Breast epithelium (tissue), 4 donors: ENCODE measurements at regions not wholly inside any gene's neighbourhood (a gene's known extent, or its start where the extent isn't known, plus 50 kb on each side); places are given as distances from the start of the nearest gene placed in this dataset.

ENCODE experiments used
- DNase-seq, 2 donors: peaks; one replicate each; pipeline ENCODE4 v3.0.0-alpha.2; 2019; ENCODE audit warnings: low spot score in 2 of 2
- H3K27ac ChIP-seq, 2 donors: fragments of 200-600 bp; sonication (generic) in 1 of 2; one replicate each; pipeline ENCODE4 v1.5.1; 2016 to 2019; ENCODE audit warnings: mild to moderate bottlenecking in 1 of 2
- H3K27me3 ChIP-seq, 2 donors: fragments of 200-600 bp; sonication (generic) in 1 of 2; one replicate each; pipeline versions ENCODE4 v1.5.1 to v1.6.0; 2017 to 2019; ENCODE audit warnings: control low read depth in 1 of 2, mild to moderate bottlenecking in 1 of 2
- H3K36me3 ChIP-seq: fragments of 200-600 bp; one replicate; pipeline ENCODE4 v1.5.1; 2019
- H3K4me1 ChIP-seq, 2 donors: fragments of 200-600 bp; sonication (generic); one replicate each; pipeline ENCODE4 v1.5.1; 2016 to 2019; ENCODE audit warnings: control low read depth in 1 of 2
- H3K4me3 ChIP-seq, 3 donors: fragments of 200-600 bp; sonication (generic); 1 replicate in 2 of 3; 2 replicates in 1 of 3; pipeline ENCODE4 v1.5.1; 2016 to 2019; ENCODE audit warnings: mild to moderate bottlenecking in 3 of 3, moderate library complexity in 2 of 3
- H3K9me3 ChIP-seq, 2 donors: fragments of 200-600 bp; sonication (generic) in 1 of 2; one replicate each; pipeline ENCODE4 v1.5.1; 2016 to 2019; ENCODE audit warnings: control low read depth in 1 of 2
- CTCF ChIP-seq, 3 donors: fragments of 450-650 bp; IDR thresholded peaks; one replicate each; pipeline ENCODE4 v1.5.1; 2016 to 2017; ENCODE audit warnings: antibody characterized with exemption in 3 of 3, mild to moderate bottlenecking in 3 of 3, moderate library complexity in 3 of 3
- POLR2A ChIP-seq: fragments of 450-650 bp; IDR thresholded peaks from one replicate; pipeline ENCODE4 v1.6.1; 2016; ENCODE audit warnings: antibody characterized with exemption, mild to moderate bottlenecking, moderate library complexity
- POLR2AphosphoS5 ChIP-seq, 3 donors: sonication (generic); formaldehyde crosslinking; IDR thresholded peaks; one replicate each; pipeline ENCODE4 v1.6.1; 2017; ENCODE audit warnings: antibody characterized with exemption in 3 of 3
- intact Hi-C: fragments of 100-400 bp; cut with DNase I; formaldehyde crosslinking; loops from one replicate; pipeline ENCODE4 v1.15.1; 2023; ENCODE audit warnings: low total_unique reads

GRCh38 chr18:73684647-73685046 is 463.0 kb downstream of the FBXO15 start:
- no peaks in the 10 kb centered on the region for H3K4me1 ChIP-seq
- intact Hi-C loops, result no loop called here
- DNase-seq, result no peak
- H3K9me3 ChIP-seq, result no peaks in the 10 kb centered on the region
- TF ChIP-seq CTCF (IDR thresholded peaks at IDR 0.05) (no peak), POLR2AphosphoS5 (IDR thresholded peaks at IDR 0.05) (no peak), POLR2A (no peak)
- no peaks in the 10 kb centered on the region for H3K36me3 ChIP-seq
- H3K4me3 ChIP-seq, result no peak overlapping the region
- H3K27me3 ChIP-seq, result peaks cover 0 to 6% of the 10 kb centered on the region in 2 donors
- no peak overlapping the region for H3K27ac ChIP-seq

GRCh38 chr18:73683409-73684238 is 464.0 kb downstream of the FBXO15 start:
- no peak overlapping the region for H3K27ac ChIP-seq

GRCh38 chr18:73681912-73682311 is 465.7 kb downstream of the FBXO15 start:
- intact Hi-C loops, result no loop called here
- H3K27me3 ChIP-seq, result no peaks in the 10 kb centered on the region
- H3K27ac ChIP-seq, result no peak overlapping the region
- no peak overlapping the region for H3K4me3 ChIP-seq
- no peak for TF ChIP-seq POLR2AphosphoS5 (IDR thresholded peaks at IDR 0.05)
- no peak for TF ChIP-seq POLR2A
- no peak for TF ChIP-seq CTCF (IDR thresholded peaks at IDR 0.05)
- H3K36me3 ChIP-seq, result no peaks in the 10 kb centered on the region
- H3K9me3 ChIP-seq, result no peaks in the 10 kb centered on the region
- no peak for DNase-seq
- no peaks in the 10 kb centered on the region for H3K4me1 ChIP-seq

More at GRCh38 chr18:73683409-73684238, 464.0 kb downstream of the FBXO15 start:
- Histone ChIP-seq H3K36me3 (no peaks in the 10 kb centered on the region), H3K9me3 (no peaks in the 10 kb centered on the region), H3K4me1 (no peaks in the 10 kb centered on the region), H3K4me3 (no peak overlapping the region), H3K27me3 (no peaks in the 10 kb centered on the region)
- TF ChIP-seq POLR2A, result no peak
- no peak for TF ChIP-seq POLR2AphosphoS5 (IDR thresholded peaks at IDR 0.05)
- no peak for TF ChIP-seq CTCF (IDR thresholded peaks at IDR 0.05)
- DNase-seq, result no peak
- intact Hi-C loops, result no loop called here

GRCh38 chr18:73681398-73681797 is 466.2 kb downstream of the FBXO15 start:
- no peak for DNase-seq
- intact Hi-C loops, result no loop called here
- Histone ChIP-seq H3K27me3 (no peaks in the 10 kb centered on the region), H3K27ac (no peak overlapping the region), H3K36me3 (no peaks in the 10 kb centered on the region), H3K9me3 (no peaks in the 10 kb centered on the region), H3K4me1 (no peaks in the 10 kb centered on the region), H3K4me3 (no peak overlapping the region)
- TF ChIP-seq CTCF (IDR thresholded peaks at IDR 0.05), result no peak
- TF ChIP-seq POLR2A, result no peak
- TF ChIP-seq POLR2AphosphoS5 (IDR thresholded peaks at IDR 0.05), result no peak

- TF ChIP-seq POLR2A, result no peak
- TF ChIP-seq POLR2AphosphoS5 (IDR thresholded peaks at IDR 0.05), result no peak
- TF ChIP-seq CTCF (IDR thresholded peaks at IDR 0.05), result no peak
- no peak for DNase-seq
- Histone ChIP-seq H3K36me3 (no peaks in the 10 kb centered on the region), H3K27ac (no peak overlapping the region), H3K9me3 (no peaks in the 10 kb centered on the region), H3K4me3 (no peak overlapping the region), H3K4me1 (no peaks in the 10 kb centered on the region), H3K27me3 (no peaks in the 10 kb centered on the region)
- intact Hi-C loops, result no loop called here
These were observed 467.5 kb downstream of the FBXO15 start for GRCh38 chr18:73679941-73680712.
